VCaP (cell line): ENCODE measurements at regions not wholly inside any gene's neighbourhood (a gene's known extent, or its start where the extent isn't known, plus 50 kb on each side); places are given as distances from the start of the nearest gene placed in this dataset.

Experiments used
- H3K27ac ChIP-seq: fragments of 450-650 bp; 2 replicates; pipeline ENCODE4 v1.5.1; 2017
- TF ChIP-seq, protein P1 (sequence below): fragments of 450-650 bp; conservative IDR thresholded peaks from 2 replicates; pipeline ENCODE4 v1.5.1; 2017; ENCODE audit warnings: mild to moderate bottlenecking, moderate library complexity

DNA sequence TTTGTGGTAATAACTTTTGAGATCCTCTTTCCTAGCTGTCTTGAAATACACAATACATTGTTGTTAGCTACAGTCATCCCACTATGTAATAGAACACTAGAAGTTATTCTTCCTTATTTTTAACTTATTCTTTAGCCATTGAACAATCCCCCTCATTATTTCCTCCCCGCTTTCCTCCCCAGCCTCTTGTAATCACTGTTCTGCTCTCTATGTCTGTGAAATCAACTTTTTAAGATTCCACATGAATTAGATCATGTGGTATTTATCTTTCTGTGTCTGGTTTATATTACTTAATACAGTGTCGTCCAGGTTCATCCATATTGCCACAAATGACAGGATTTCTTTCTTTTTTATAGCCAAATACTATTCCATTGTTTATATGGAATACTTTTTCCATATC is 72.9 kb downstream of the SLC10A2 start:
- H3K27ac ChIP-seq = no peak overlapping the region
- TF ChIP-seq, protein P1, sequence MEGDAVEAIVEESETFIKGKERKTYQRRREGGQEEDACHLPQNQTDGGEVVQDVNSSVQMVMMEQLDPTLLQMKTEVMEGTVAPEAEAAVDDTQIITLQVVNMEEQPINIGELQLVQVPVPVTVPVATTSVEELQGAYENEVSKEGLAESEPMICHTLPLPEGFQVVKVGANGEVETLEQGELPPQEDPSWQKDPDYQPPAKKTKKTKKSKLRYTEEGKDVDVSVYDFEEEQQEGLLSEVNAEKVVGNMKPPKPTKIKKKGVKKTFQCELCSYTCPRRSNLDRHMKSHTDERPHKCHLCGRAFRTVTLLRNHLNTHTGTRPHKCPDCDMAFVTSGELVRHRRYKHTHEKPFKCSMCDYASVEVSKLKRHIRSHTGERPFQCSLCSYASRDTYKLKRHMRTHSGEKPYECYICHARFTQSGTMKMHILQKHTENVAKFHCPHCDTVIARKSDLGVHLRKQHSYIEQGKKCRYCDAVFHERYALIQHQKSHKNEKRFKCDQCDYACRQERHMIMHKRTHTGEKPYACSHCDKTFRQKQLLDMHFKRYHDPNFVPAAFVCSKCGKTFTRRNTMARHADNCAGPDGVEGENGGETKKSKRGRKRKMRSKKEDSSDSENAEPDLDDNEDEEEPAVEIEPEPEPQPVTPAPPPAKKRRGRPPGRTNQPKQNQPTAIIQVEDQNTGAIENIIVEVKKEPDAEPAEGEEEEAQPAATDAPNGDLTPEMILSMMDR = no peak

DNA sequence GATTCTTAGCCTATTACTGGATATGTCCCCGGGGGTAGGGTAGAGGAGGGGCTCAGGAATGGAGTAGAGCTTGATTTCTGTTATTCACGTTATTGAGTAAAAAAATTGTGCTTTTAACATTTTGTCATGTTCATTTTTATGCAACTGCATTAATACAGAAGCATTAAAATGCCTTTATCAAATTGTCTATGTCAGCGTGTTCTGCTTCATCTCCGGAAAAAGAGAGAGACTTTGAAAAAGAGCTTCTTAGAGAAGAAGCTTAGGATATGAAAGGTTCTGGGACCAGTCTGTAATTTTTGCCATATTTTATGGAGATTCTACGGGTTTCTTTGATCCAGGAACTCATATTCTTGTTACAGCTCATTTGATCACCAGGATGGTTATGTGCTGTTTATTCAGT is 82.0 kb downstream of the SLC10A2 start:
- TF ChIP-seq, protein P1 = no peak
- no peak overlapping the region for H3K27ac ChIP-seq

DNA sequence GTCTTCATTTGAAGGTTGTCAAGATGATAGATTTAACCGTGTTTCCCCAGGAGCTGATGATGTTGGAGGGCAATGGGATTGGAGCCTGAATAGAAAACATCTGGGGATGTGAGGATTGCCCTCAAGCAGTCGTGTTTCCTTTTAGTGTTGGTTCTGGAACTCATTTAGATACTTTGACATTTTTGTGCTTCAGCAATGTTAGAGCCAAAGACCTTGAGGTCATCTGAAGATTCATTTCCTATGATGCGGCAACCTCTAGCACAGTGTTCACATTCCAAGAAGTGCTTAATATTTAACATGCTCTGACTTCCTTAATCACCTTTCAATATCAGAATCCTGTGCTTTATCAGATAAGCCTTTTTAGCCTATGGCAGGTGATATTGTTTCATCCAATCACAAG is 82.7 kb downstream of the SLC10A2 start:
- TF ChIP-seq, protein P1 = no peak
- H3K27ac ChIP-seq = no peak overlapping the region

DNA sequence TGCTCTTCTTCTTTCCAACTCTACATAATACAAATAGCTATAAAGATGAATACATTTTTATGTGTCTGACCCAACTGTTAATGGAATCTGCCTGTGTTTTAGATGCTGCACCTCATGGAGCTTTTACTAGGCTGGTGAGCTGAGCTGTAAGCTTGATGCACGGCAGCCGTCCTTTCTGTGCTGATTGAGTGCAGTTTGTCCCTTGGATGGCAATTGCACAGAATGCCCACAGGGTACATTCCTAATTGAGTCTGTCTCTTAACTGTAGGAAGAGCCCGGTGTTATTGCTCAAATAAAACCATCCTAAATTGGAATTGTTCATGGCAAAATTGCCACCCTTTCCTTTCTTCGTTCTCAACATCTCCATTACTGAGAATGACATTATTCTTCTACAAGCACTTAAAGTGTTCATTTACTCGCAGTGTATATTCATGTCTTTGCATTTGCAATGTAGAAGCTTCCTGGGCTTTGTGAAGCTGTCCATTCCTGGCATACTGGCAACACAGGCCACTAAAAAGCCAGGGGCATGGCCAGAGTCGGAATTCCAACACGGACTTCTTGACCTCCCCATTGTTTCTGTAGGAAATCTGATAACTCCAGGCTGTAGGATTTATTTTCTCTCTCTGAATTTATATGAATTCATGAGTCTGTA is 85.8 kb downstream of the SLC10A2 start:
- TF ChIP-seq, protein P1 = no peak
- no peak overlapping the region for H3K27ac ChIP-seq

DNA sequence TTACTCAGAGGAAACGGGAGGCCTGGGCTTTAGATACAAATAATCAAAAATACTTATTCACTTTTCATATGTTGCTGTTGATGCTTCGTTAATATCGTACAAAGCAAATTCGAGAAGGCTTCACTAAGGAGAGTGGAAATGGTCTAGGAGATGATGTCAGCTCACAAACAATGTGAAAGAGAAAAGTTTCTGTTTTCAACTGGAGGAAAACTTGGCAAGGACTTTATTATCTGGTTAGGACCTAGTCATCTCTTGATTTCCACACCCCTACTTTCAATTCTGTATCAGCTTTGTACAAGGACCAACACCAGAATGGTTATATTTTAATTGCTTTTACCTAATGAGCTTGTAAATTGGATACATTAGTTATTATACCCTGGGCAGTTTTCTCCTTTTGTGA is 88.0 kb downstream of the SLC10A2 start:
- no peak overlapping the region for H3K27ac ChIP-seq

DNA sequence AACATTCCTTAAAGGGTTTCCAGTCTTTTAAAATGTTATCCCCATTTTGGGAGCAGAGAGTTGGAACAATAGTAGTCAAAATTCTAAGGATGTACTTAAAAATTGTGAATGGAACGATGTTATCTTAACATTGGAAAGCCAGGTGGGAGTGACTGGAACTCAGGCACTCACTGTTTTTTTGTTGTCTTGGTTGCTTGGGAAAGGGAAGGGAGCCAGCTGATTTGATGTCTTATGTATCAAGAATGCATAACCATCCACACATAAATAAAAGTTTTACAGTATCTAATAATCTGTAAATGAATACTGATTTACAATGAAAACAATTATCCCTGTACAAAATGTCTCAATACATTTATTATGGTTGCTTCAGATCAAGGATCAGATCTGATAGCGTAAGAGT is 88.7 kb downstream of the SLC10A2 start:
- H3K27ac ChIP-seq = no peak overlapping the region
- TF ChIP-seq, protein P1 = no peak

More for the DNA sequence above, 88.0 kb downstream of the SLC10A2 start:
- TF ChIP-seq, protein P1 = no peak

DNA sequence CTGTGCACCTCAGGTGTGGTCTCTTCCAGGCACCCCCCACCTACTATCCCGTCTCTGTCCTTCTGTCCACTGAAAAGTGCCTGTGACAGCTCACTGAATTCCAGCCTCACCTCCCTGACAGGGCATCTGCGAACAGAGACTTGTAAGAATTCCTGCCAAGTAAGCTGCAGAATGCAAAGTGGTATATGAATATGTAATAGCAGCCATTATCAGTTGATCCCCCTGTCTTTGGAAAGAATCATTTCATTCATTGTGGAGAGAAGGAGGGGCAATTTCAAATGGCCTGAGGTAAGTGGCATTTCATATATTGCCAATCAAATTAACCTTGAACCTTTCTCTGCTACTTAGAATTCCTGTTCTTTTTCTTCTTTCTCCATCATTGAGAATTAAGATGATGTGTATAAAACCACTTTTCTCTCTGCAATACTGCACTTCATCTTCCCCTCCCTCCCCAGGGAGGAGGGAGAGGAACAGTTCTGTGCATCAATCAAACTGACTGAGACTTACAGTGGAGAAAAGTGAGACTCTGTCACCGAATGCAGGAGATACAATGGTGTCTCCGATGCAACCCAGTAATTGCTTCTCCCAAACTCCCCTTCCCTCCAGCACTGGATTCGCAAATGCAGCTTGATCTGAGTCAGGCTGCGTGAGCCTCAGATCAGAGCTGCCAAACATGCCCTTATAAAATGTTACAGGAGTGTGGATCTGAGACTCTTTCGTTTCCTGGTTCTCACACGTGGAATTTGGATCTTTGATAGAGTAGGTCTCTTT is 91.7 kb downstream of the SLC10A2 start:
- no peak overlapping the region for H3K27ac ChIP-seq
- TF ChIP-seq, protein P1 = no peak
